Thymus (tissue), 11 donors: ENCODE measurements at regions not wholly inside any gene's neighbourhood (a gene's known extent, or its start where the extent isn't known, plus 50 kb on each side); places are given as distances from the start of the nearest gene placed in this dataset.

ENCODE experiments used
- DNase-seq, 9 donors: peaks; one replicate each; pipeline ENCODE4 v3.0.0-alpha.2; 2013; ENCODE audit warnings: low spot score in 9 of 9, low read depth in 6 of 9, missing footprints in 1 of 9
- H3K27ac ChIP-seq, 2 donors: one replicate each; pipeline ENCODE4 v1.5.1; 2013; ENCODE audit warnings: control low read depth in 1 of 2, low read depth in 1 of 2, low read length in 1 of 2, mild to moderate bottlenecking in 1 of 2, moderate library complexity in 1 of 2
- H3K27me3 ChIP-seq, 2 donors: one replicate each; pipeline ENCODE4 v1.5.1; 2013; ENCODE audit warnings: low read length in 1 of 2; ENCODE audit not compliant: control insufficient read depth in 2 of 2, insufficient read depth in 1 of 2
- H3K36me3 ChIP-seq, 2 donors: one replicate each; pipeline ENCODE4 v1.5.1; 2013; ENCODE audit warnings: low read length in 1 of 2, mild to moderate bottlenecking in 1 of 2, moderate library complexity in 1 of 2; ENCODE audit not compliant: control insufficient read depth in 2 of 2, insufficient read depth in 2 of 2
- H3K4me1 ChIP-seq, 2 donors: one replicate each; pipeline ENCODE4 v1.5.1; 2013; ENCODE audit warnings: low read length in 2 of 2; ENCODE audit not compliant: control insufficient read depth in 2 of 2, insufficient read depth in 2 of 2
- H3K4me3 ChIP-seq, 2 donors: one replicate each; pipeline ENCODE4 v1.5.1; 2013; ENCODE audit warnings: low read length in 2 of 2, control low read depth in 1 of 2, mild to moderate bottlenecking in 1 of 2
- H3K9me3 ChIP-seq, 2 donors: one replicate each; pipeline ENCODE4 v1.5.1; 2013; ENCODE audit warnings: low read length in 1 of 2, mild to moderate bottlenecking in 1 of 2; ENCODE audit not compliant: control insufficient read depth in 2 of 2, insufficient read depth in 1 of 2
- WGBS: extraction: QIAGEN DNeasy Blood & Tissue Kit; methylation state at CpG from one replicate; pipeline ENCODE4 v1.1.7; 2013; 5-methylcytosine and 5-hydroxymethylcytosine counted together
- donor health status: healthy.

GRCh38 chr3:53949541-53949940, 57.9 kb upstream of the SELENOK start:
- no peak for DNase-seq
- 80% methylated on average over 2 of the region's 2 CpGs for WGBS
- Histone ChIP-seq H3K4me3 (no peak overlapping the region), H3K27me3 (no peaks in the 10 kb centered on the region), H3K4me1 (no peaks in the 10 kb centered on the region), H3K9me3 (peaks cover 0 to 11% of the 10 kb centered on the region in 2 donors), H3K36me3 (no peaks in the 10 kb centered on the region), H3K27ac (no peak overlapping the region)

- H3K27me3 ChIP-seq: no peaks in the 10 kb centered on the region
Measured at GRCh38 chr3:53948174-53948573, 56.5 kb upstream of the SELENOK start.

GRCh38 chr3:53944028-53944427, 52.4 kb upstream of the SELENOK start:
- H3K4me3 ChIP-seq: no peak overlapping the region
- H3K27ac ChIP-seq: no peak overlapping the region
- no peaks in the 10 kb centered on the region for H3K4me1 ChIP-seq
- peaks cover 0 to 4% of the 10 kb centered on the region in 2 donors for H3K27me3 ChIP-seq
- WGBS: 86% methylated on average over 3 of the region's 3 CpGs
- H3K9me3 ChIP-seq: peaks cover 0 to 11% of the 10 kb centered on the region in 2 donors
- H3K36me3 ChIP-seq: no peaks in the 10 kb centered on the region
- DNase-seq: no peak

More at GRCh38 chr3:53948174-53948573, 56.5 kb upstream of the SELENOK start:
- Histone ChIP-seq H3K9me3 (peaks cover 0 to 11% of the 10 kb centered on the region in 2 donors), H3K27ac (no peak overlapping the region), H3K4me1 (no peaks in the 10 kb centered on the region), H3K36me3 (no peaks in the 10 kb centered on the region), H3K4me3 (no peak overlapping the region)
- no peak for DNase-seq
- WGBS: 90% methylated on average over 1 of the region's 1 CpG

- WGBS: 73% methylated on average over 5 of the region's 5 CpGs
- H3K4me3 ChIP-seq: no peak overlapping the region
- H3K9me3 ChIP-seq: peaks cover 0 to 9% of the 10 kb centered on the region in 2 donors
- H3K27me3 ChIP-seq: peaks cover 0 to 6% of the 10 kb centered on the region in 2 donors
- H3K4me1 ChIP-seq: no peaks in the 10 kb centered on the region
- DNase-seq: no peak
- H3K36me3 ChIP-seq: no peaks in the 10 kb centered on the region
- no peak overlapping the region for H3K27ac ChIP-seq
Measured at GRCh38 chr3:53941950-53942349, 50.3 kb upstream of the SELENOK start.
